Prostate gland (tissue), 2 donors: ENCODE measurements at regions not wholly inside any gene's neighbourhood (a gene's known extent, or its start where the extent isn't known, plus 50 kb on each side); places are given as distances from the start of the nearest gene placed in this dataset.

Experiments used
- DNase-seq: peaks from one replicate; pipeline ENCODE4 v3.0.0-alpha.2; 2019; ENCODE audit warnings: low spot score
- H3K27ac ChIP-seq, 2 donors: fragments of 200-600 bp; sonication (generic); 2 replicates each; pipeline ENCODE4 v1.5.1; 2017 to 2019
- H3K27me3 ChIP-seq: fragments of 200-600 bp; sonication (generic); replicated peaks from 2 replicates; pipeline ENCODE4 v1.5.1; 2019; ENCODE audit not compliant: insufficient read depth
- H3K36me3 ChIP-seq, 2 donors: fragments of 200-600 bp; sonication (generic); 1 replicate in 1 of 2; 2 replicates in 1 of 2; pipeline versions ENCODE4 v1.5.1 to v1.8.1; 2017 to 2019
- H3K4me1 ChIP-seq: fragments of 200-600 bp; sonication (generic); replicated peaks from 2 replicates; pipeline ENCODE4 v1.5.1; 2019
- H3K4me3 ChIP-seq, 2 donors: fragments of 200-600 bp; sonication (generic); 2 replicates each; pipeline ENCODE4 v1.5.1; 2017 to 2019
- H3K9me3 ChIP-seq: fragments of 200-600 bp; sonication (generic); 2 replicates; pipeline ENCODE4 v1.5.1; 2017
- CTCF ChIP-seq, 4 experiments: fragments of 200-600 bp in 2 of 4; fragments of 450-650 bp in 2 of 4; sonication (generic) in 2 of 4; IDR thresholded peaks; 1 replicate in 3 of 4; 2 replicates in 1 of 4; pipeline ENCODE4 v1.5.1; 2016 to 2019; ENCODE audit warnings: antibody characterized with exemption in 4 of 4, mild to moderate bottlenecking in 2 of 4, moderate library complexity in 2 of 4
- POLR2A ChIP-seq: fragments of 450-650 bp; IDR thresholded peaks from one replicate; pipeline ENCODE4 v1.6.1; 2016; ENCODE audit warnings: antibody characterized with exemption, mild to moderate bottlenecking
- POLR2AphosphoS5 ChIP-seq: sonication (generic); formaldehyde crosslinking; IDR thresholded peaks from one replicate; pipeline ENCODE4 v1.6.1; 2017; ENCODE audit warnings: antibody characterized with exemption
- WGBS: methylation state at CpG from one replicate; pipeline ENCODE4 v1.1.5; 2018; 5-methylcytosine and 5-hydroxymethylcytosine counted together
- intact Hi-C: fragments of 100-400 bp; cut with DNase I; formaldehyde crosslinking; loops from one replicate; pipeline ENCODE4 v1.14.2; 2022

DNA sequence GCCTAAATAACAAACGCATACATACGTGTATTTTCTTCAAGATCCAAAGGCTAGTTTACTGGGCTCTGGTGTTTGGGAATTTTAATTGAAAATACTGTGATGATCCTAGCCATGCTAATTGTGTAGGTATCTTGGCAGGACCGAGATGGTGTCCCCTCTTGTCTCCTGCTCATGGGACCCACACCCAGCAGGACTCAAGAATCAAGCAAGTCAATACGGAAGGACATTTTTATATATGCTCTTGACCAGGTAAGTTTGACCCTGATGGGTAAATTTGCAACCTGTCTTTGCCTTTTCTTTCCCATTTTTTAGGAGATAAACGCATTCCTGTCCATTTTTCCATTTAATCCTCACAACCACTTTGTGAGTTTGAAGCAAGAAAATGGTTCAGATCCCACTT is 111.8 kb upstream of the MYCN start:
- DNase-seq = no peak
- H3K4me1 ChIP-seq = no peaks in the 10 kb centered on the region
- H3K4me3 ChIP-seq = no peak overlapping the region
- H3K27me3 ChIP-seq = no peaks in the 10 kb centered on the region
- TF ChIP-seq POLR2AphosphoS5 (no peak), POLR2A (no peak), CTCF (IDR thresholded peaks at IDR 0.05) (no peak)
- H3K36me3 ChIP-seq = no peaks in the 10 kb centered on the region
- WGBS = 93% methylated on average over 5 of the region's 5 CpGs
- no peaks in the 10 kb centered on the region for H3K9me3 ChIP-seq
- no peak overlapping the region for H3K27ac ChIP-seq
- intact Hi-C loops = no loop called here

GRCh38 chr2:15829091-15829801 is 111.1 kb upstream of the MYCN start:
- Histone ChIP-seq H3K27ac (no peak overlapping the region), H3K36me3 (no peaks in the 10 kb centered on the region), H3K4me3 (no peak overlapping the region), H3K27me3 (no peaks in the 10 kb centered on the region), H3K4me1 (no peaks in the 10 kb centered on the region), H3K9me3 (no peaks in the 10 kb centered on the region)
- TF ChIP-seq POLR2AphosphoS5 (no peak), POLR2A (no peak), CTCF (IDR thresholded peaks at IDR 0.05) (no peak)
- intact Hi-C loops = no loop called here
- DNase-seq = no peak
- 93% methylated on average over 7 of the region's 7 CpGs for WGBS

GRCh38 chr2:15829985-15830384 is 110.4 kb upstream of the MYCN start:
- Histone ChIP-seq H3K36me3 (no peaks in the 10 kb centered on the region), H3K27ac (no peak overlapping the region), H3K4me3 (no peak overlapping the region), H3K9me3 (no peaks in the 10 kb centered on the region), H3K4me1 (no peaks in the 10 kb centered on the region), H3K27me3 (no peaks in the 10 kb centered on the region)
- no peak for DNase-seq
- TF ChIP-seq CTCF (IDR thresholded peaks at IDR 0.05) = no peak
- no peak for TF ChIP-seq POLR2A
- TF ChIP-seq POLR2AphosphoS5 = no peak
- intact Hi-C loops = no loop called here
- WGBS = 98% methylated on average over 2 of the region's 2 CpGs

DNA sequence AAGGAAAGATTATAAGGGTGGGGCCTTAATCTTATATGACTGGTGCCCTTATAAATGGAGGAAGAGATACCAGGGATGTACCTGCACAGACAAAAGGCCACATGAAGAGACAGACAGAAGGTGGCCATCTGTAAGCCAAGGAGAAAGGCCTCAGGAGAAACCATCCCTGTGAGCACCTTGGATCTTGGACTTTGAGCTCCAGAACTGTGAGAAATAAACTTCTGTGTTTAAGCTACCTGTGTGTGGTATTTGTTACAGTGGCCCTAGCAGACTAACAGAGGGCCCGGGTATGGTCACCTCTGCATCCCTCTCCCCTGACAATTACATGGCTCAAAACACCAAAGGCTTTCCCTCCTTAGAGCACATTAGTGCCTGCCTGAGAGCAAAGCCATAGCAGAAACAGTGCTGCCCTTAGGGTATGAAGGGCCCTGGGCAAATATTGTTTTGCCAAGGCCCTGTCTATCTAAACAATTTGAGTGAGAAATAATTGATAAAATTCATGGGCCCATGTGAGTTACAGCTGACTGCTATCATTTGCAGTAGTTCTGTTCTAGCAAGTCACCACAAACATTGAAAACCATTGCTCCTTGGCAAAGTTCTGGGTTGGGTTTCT is 109.3 kb upstream of the MYCN start:
- Histone ChIP-seq H3K4me1 (no peaks in the 10 kb centered on the region), H3K9me3 (no peaks in the 10 kb centered on the region), H3K36me3 (no peaks in the 10 kb centered on the region), H3K27ac (no peak overlapping the region), H3K4me3 (no peak overlapping the region), H3K27me3 (no peaks in the 10 kb centered on the region)
- DNase-seq = no peak
- 76% methylated on average over 1 of the region's 1 CpG for WGBS
- TF ChIP-seq CTCF (IDR thresholded peaks at IDR 0.05) (no peak), POLR2AphosphoS5 (no peak), POLR2A (no peak)
- intact Hi-C loops = no loop called here

- no peaks in the 10 kb centered on the region for H3K4me1 ChIP-seq
- H3K36me3 ChIP-seq = no peaks in the 10 kb centered on the region
- no peak for TF ChIP-seq CTCF (IDR thresholded peaks at IDR 0.05)
- no peak for TF ChIP-seq POLR2AphosphoS5
- TF ChIP-seq POLR2A = no peak
- no peaks in the 10 kb centered on the region for H3K9me3 ChIP-seq
- no peak overlapping the region for H3K4me3 ChIP-seq
- DNase-seq = no peak
- H3K27ac ChIP-seq = no peak overlapping the region
- intact Hi-C loops = no loop called here
- WGBS = 92% methylated on average over 8 of the region's 8 CpGs
- no peaks in the 10 kb centered on the region for H3K27me3 ChIP-seq
Measured at GRCh38 chr2:15832030-15832709, 108.2 kb upstream of the MYCN start.
